Osteoblast (primary cell): ENCODE measurements at regions not wholly inside any gene's neighbourhood (a gene's known extent, or its start where the extent isn't known, plus 50 kb on each side); places are given as distances from the start of the nearest gene placed in this dataset.

Experiments
- DNase-seq: peaks from one replicate; pipeline ENCODE4 v3.0.0; 2011; ENCODE audit warnings: low spot score, mixed read lengths; ENCODE audit not compliant: insufficient read length; ENCODE audit errors: missing footprints
- H2AFZ ChIP-seq: 2 replicates; pipeline ENCODE4 v1.6.0; 2011; ENCODE audit warnings: mild to moderate bottlenecking, low read length
- H3K27ac ChIP-seq: 2 replicates; pipeline ENCODE4 v1.5.1; 2011; ENCODE audit warnings: mild to moderate bottlenecking, low read depth, low read length, moderate library complexity
- H3K27me3 ChIP-seq: 2 replicates; pipeline ENCODE4 v1.6.0; 2012; ENCODE audit warnings: mild to moderate bottlenecking, control low read depth, inconsistent platforms, low read length, moderate library complexity; ENCODE audit not compliant: insufficient read depth
- H3K36me3 ChIP-seq: 2 replicates; pipeline ENCODE4 v1.5.1; 2011; ENCODE audit warnings: mild to moderate bottlenecking, low read length, control low read depth, moderate library complexity; ENCODE audit not compliant: insufficient read depth
- H3K4me1 ChIP-seq: 2 replicates; pipeline ENCODE4 v1.5.1; 2011; ENCODE audit warnings: mild to moderate bottlenecking, low read length, control low read depth, moderate library complexity; ENCODE audit not compliant: insufficient read depth
- H3K4me2 ChIP-seq: 2 replicates; pipeline ENCODE4 v1.6.0; 2011; ENCODE audit warnings: mild to moderate bottlenecking, low read length; ENCODE audit not compliant: insufficient read depth
- H3K4me3 ChIP-seq: fragments of 200-600 bp; sonication (generic); 3 replicates; pipeline ENCODE4 v1.5.1; 2012; ENCODE audit warnings: mild to moderate bottlenecking, low read length, inconsistent platforms; ENCODE audit not compliant: insufficient read depth
- H3K79me2 ChIP-seq: 2 replicates; pipeline ENCODE4 v1.6.0; 2012; ENCODE audit warnings: mild to moderate bottlenecking, low read length, control low read depth, inconsistent platforms; ENCODE audit not compliant: insufficient read depth
- H3K9me3 ChIP-seq: 2 replicates; pipeline ENCODE4 v1.5.1; 2011; ENCODE audit warnings: low read depth, low read length, control low read depth
- H4K20me1 ChIP-seq: 2 replicates; pipeline ENCODE4 v1.6.0; 2012; ENCODE audit warnings: mild to moderate bottlenecking, low read length, control low read depth; ENCODE audit not compliant: insufficient read depth
- TF ChIP-seq, protein P1 (sequence below): IDR thresholded peaks from 2 replicates; pipeline ENCODE4 v1.5.1; 2011; ENCODE audit warnings: mild to moderate bottlenecking, low read depth, low read length, moderate library complexity; ENCODE audit errors: extremely low read depth

DNA sequence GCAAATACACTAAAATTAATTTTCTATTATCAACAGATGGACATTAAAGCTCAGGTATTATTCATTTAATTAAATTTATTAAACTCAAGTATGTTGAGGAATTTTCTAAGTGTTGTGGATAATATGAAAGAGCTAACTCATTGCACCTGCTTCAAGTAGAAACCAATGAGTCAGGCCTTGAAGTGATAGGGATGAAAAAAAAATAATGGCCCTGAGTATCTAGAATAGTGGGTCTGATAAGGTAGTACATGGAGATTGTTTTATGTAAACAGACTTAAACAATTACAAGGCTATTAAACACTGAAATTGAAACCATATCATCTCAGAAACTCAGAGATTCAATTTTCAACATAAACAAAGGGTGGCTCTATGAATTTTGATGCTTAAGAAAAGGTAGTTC, 857.1 kb upstream of the GBE1 start:
- Histone ChIP-seq H3K4me2 (no peak overlapping the region), H3K27me3 (no peaks in the 10 kb centered on the region), H3K9me3 (no peaks in the 10 kb centered on the region), H3K27ac (no peak overlapping the region), H2AFZ (no peak overlapping the region), H3K79me2 (no peaks in the 10 kb centered on the region), H3K4me1 (no peaks in the 10 kb centered on the region), H3K4me3 (no peak overlapping the region), H4K20me1 (no peaks in the 10 kb centered on the region), H3K36me3 (no peaks in the 10 kb centered on the region)
- TF ChIP-seq, protein P1, sequence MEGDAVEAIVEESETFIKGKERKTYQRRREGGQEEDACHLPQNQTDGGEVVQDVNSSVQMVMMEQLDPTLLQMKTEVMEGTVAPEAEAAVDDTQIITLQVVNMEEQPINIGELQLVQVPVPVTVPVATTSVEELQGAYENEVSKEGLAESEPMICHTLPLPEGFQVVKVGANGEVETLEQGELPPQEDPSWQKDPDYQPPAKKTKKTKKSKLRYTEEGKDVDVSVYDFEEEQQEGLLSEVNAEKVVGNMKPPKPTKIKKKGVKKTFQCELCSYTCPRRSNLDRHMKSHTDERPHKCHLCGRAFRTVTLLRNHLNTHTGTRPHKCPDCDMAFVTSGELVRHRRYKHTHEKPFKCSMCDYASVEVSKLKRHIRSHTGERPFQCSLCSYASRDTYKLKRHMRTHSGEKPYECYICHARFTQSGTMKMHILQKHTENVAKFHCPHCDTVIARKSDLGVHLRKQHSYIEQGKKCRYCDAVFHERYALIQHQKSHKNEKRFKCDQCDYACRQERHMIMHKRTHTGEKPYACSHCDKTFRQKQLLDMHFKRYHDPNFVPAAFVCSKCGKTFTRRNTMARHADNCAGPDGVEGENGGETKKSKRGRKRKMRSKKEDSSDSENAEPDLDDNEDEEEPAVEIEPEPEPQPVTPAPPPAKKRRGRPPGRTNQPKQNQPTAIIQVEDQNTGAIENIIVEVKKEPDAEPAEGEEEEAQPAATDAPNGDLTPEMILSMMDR = no peak
- no peak for DNase-seq

DNA sequence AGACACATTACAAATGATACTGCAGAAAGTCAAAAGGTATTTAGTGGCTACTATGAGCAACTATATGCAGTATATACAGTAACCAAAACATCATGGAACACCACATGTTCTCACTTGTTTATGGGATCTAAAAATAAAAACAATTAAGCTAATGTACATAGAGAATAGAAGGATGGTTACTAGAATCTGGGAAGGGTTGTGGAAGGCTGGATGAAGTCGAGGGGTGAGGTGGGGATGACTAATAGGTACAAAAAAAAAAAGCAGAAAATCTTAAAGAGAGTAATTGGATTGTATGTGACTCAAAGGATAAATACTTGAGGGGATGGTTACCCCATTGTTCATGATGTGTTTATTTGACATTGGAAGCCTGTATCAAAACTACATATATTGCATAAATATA, 848.8 kb upstream of the GBE1 start:
- H3K79me2 ChIP-seq = no peaks in the 10 kb centered on the region
- no peak overlapping the region for H3K4me2 ChIP-seq

DNA sequence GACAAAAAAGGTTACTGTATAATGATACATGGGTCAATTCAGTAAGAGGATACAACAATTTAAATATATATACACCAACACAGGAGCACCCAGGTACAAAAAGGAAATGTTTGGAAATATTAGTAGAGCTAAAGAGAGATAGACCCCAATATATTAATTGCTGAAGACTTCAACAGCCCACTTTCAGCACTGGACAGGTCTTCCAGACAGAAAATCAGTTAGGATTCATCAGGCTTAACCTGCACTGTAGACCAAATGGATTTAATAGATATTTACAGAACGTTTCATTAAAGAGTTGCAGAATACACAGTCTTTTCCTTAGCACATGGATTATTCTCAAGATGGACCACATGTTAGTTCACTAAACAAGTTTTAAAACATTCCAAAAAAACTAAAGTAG, 845.9 kb upstream of the GBE1 start:
- peaks cover 3% of the 10 kb centered on the region for H3K9me3 ChIP-seq
- H2AFZ ChIP-seq = no peak overlapping the region
- H3K4me2 ChIP-seq = no peak overlapping the region
- H4K20me1 ChIP-seq = no peaks in the 10 kb centered on the region
- H3K4me3 ChIP-seq = no peak overlapping the region
- H3K27me3 ChIP-seq = no peaks in the 10 kb centered on the region
- no peak overlapping the region for H3K27ac ChIP-seq
- H3K4me1 ChIP-seq = no peaks in the 10 kb centered on the region
- TF ChIP-seq, protein P1 = no peak
- H3K36me3 ChIP-seq = no peaks in the 10 kb centered on the region
- DNase-seq = no peak
- H3K79me2 ChIP-seq = no peaks in the 10 kb centered on the region

More for the DNA sequence above, 848.8 kb upstream of the GBE1 start:
- Histone ChIP-seq H3K27me3 (no peaks in the 10 kb centered on the region), H3K36me3 (no peaks in the 10 kb centered on the region), H3K4me3 (no peak overlapping the region), H3K9me3 (no peaks in the 10 kb centered on the region), H2AFZ (no peak overlapping the region), H3K4me1 (no peaks in the 10 kb centered on the region), H3K27ac (no peak overlapping the region), H4K20me1 (no peaks in the 10 kb centered on the region)
- DNase-seq = no peak
- TF ChIP-seq, protein P1 = no peak

DNA sequence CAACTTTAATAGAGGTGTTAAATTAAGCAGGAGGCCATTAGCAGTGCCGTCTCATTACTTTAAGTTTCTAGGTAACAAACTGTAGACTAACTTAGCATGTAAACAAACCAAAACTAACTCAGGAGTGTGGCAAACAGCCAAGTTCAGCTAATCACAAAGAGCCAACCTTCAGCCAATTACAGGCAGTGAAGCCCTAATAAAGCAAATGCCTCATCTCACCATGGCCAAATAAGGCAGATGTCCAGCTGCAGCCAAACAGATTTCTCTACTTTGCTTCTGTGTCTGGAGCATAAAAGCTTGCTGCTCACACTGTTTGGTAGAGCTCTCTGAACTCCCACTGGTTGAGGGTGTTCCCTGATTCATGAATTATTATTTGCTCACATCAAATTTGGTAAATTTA, 835.4 kb upstream of the GBE1 start:
- Histone ChIP-seq H3K27ac (no peak overlapping the region), H3K79me2 (no peaks in the 10 kb centered on the region), H3K4me1 (no peaks in the 10 kb centered on the region), H3K4me3 (no peak overlapping the region), H3K9me3 (no peaks in the 10 kb centered on the region), H3K4me2 (no peak overlapping the region), H3K36me3 (no peaks in the 10 kb centered on the region), H4K20me1 (no peaks in the 10 kb centered on the region), H2AFZ (no peak overlapping the region), H3K27me3 (no peaks in the 10 kb centered on the region)
- TF ChIP-seq, protein P1 = no peak
- no peak for DNase-seq
